Esophagus squamous epithelium (tissue), 4 donors: ENCODE measurements at regions not wholly inside any gene's neighbourhood (a gene's known extent, or its start where the extent isn't known, plus 50 kb on each side); places are given as distances from the start of the nearest gene placed in this dataset.

Source experiments
- POLR2A ChIP-seq, 4 donors: fragments of 450-650 bp; IDR thresholded peaks; one replicate each; pipeline ENCODE4 v1.6.1; 2017; ENCODE audit warnings: antibody characterized with exemption in 4 of 4, mild to moderate bottlenecking in 4 of 4, moderate library complexity in 3 of 4
- TF ChIP-seq, protein P1 (sequence below), 6 experiments: fragments of 450-650 bp in 4 of 6; fragments of 200-600 bp in 2 of 6; sonication (generic) in 2 of 6; IDR thresholded peaks; one replicate each; pipeline ENCODE4 v1.5.1; 2016 to 2019; ENCODE audit warnings: antibody characterized with exemption in 6 of 6, mild to moderate bottlenecking in 4 of 6, moderate library complexity in 4 of 6

DNA sequence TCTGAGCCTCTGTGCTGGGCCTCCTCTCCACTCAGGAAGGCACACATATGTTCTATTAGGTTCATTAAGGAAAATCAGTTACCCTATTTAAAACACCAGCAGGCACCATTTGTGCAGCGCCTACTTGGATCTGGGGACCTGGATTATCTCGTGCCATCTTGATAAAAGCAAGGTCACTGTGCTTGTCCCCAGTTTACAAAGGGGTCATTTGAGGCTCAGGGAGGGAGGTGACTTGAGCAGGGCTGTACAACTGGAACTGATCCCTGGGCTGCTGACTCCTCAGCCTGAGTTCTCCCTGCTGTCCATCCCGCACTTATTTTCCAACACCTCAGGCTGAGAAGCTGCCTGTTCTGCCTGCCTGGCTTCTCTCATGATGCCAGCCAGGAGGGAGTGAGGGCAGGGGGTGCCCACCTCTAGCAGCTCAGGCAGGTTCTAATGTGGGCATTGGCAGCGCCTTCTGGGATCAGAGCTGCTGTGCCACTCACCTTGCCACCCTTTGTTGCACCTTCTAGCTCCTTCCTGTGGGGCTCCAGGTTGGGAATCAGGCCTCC is 120.3 kb downstream of the GLI2 start:
- TF ChIP-seq, protein P1, sequence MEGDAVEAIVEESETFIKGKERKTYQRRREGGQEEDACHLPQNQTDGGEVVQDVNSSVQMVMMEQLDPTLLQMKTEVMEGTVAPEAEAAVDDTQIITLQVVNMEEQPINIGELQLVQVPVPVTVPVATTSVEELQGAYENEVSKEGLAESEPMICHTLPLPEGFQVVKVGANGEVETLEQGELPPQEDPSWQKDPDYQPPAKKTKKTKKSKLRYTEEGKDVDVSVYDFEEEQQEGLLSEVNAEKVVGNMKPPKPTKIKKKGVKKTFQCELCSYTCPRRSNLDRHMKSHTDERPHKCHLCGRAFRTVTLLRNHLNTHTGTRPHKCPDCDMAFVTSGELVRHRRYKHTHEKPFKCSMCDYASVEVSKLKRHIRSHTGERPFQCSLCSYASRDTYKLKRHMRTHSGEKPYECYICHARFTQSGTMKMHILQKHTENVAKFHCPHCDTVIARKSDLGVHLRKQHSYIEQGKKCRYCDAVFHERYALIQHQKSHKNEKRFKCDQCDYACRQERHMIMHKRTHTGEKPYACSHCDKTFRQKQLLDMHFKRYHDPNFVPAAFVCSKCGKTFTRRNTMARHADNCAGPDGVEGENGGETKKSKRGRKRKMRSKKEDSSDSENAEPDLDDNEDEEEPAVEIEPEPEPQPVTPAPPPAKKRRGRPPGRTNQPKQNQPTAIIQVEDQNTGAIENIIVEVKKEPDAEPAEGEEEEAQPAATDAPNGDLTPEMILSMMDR (IDR thresholded peaks at IDR 0.05): no peak
- TF ChIP-seq POLR2A (IDR thresholded peaks at IDR 0.05): no peak
